ENCODE measurements at regions not wholly inside any gene's neighbourhood (a gene's known extent, or its start where the extent isn't known, plus 50 kb on each side); places are given as distances from the start of the nearest gene placed in this dataset.

DNA sequence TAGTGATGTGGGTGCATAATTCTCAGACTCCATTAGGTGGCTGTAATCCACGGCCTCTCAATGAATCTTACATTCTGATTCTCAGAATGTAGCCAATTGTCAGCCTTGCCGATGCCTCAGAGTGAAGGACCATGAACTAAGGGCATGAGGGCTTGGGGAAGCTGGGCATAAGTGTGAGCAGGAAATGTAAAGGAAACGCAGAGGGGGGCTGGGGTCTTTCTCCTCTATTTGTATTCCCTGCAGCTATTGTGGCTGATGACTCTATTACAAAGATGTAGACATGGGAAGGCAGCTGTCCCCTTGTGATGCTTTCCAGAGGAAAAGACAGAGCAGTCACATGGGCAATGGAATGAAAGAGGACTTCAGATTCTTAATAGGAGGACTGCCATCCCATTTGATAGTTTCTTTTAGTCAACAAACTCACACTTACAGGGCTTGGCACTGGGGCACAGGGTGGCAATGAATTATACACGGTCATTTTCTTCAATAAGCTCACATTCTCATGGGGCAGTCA is 353.2 kb upstream of the PKDCC start:
- H3K27ac Mint-ChIP-seq: no peak overlapping the region
- no peaks in the 10 kb centered on the region for H3K9me3 Mint-ChIP-seq (ENCODE audit: insufficient read depth)
- H3K36me3 Mint-ChIP-seq (ENCODE audit: low read depth): no peaks in the 10 kb centered on the region
- CTCF ChIA-PET: no interaction called here
- no peak for DNase-seq
- H3K4me1 Mint-ChIP-seq (ENCODE audit: low read depth): no peaks in the 10 kb centered on the region
- POLR2A ChIA-PET: no interaction called here
- ATAC-seq: no peak
- no peak overlapping the region for H3K4me3 Mint-ChIP-seq
- peaks cover 2% of the 10 kb centered on the region for H3K27me3 Mint-ChIP-seq (ENCODE audit: low read depth)

DNA sequence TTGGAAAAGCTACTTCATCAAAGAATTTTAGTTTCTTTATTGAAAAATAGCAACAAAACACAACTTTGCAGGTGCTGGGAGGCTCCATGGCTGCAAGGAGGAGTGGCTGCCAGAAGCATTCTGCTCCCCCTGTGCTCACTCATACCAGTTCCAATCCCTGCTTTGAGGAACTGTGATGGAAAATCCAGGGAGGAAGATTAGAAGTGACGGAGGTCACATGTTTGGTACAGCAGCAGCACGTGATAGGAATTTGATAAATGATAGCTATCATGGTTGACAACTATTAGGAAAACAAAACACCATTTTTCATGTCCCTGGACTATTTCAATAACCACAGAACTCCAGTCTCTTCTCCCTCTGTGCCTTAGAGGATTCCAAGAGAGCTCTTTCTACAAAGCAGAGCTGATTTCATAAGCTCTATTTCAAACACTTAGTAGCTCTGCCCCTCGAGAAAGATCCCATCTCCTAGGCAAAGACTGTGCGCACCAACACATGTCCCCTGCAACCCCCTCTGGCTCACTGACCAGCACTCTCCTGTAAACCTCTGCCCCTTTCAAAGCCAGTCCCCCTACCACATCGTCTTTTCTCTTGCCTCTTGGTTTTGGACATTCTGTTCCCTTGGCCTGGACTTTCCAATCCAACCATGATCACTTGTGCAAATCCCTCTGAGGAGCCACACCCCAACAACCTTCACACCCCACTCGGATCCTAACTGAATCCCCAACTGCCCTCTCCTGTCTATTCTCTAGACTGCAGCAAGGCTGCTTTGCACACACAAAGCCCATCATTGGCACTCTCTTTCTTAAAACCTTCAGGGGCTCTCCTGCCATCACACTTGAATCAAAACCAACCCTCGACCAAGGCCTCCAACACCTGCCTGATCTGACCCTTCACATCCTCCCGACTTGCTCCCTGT is 352.4 kb upstream of the PKDCC start:
- no peak for DNase-seq

DNA sequence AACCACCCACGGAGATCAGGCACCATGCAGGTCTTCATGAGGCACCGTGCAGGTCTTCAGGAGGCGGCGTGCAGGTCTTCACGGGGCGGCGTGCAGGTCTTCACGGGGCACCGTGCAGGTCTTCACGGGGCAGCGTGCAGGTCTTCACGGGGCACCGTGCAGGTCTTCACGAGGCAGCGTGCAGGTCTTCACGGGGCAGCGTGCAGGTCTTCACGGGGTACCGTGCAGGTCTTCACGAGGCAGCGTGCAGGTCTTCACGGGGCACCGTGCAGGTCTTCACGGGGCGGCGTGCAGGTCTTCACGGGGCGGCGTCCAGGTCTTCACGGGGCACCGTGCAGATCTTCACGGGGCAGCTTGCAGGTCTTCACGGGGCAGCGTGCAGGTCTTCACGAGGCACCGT is 350.4 kb upstream of the PKDCC start:
- CTCF ChIA-PET: interaction anchor here (1.5 kb wide), 1 partner anchor 18 kb away, joined by 4 read pairs; no protein-coding TSS in a partner anchor
- no peak overlapping the region for H3K4me3 Mint-ChIP-seq
- no peaks in the 10 kb centered on the region for H3K36me3 Mint-ChIP-seq (ENCODE audit: low read depth)
- H3K9me3 Mint-ChIP-seq (ENCODE audit: insufficient read depth): no peaks in the 10 kb centered on the region
- DNase-seq (no peak), ATAC-seq (no peak)
- POLR2A ChIA-PET: no interaction called here
- peaks cover 3% of the 10 kb centered on the region for H3K27me3 Mint-ChIP-seq (ENCODE audit: low read depth)
- no peaks in the 10 kb centered on the region for H3K4me1 Mint-ChIP-seq (ENCODE audit: low read depth)
- H3K27ac Mint-ChIP-seq: no peak overlapping the region

More for the DNA sequence above, 352.4 kb upstream of the PKDCC start:
- ATAC-seq: no peak
- Mint-ChIP-seq H3K9me3 (ENCODE audit: insufficient read depth) (no peaks in the 10 kb centered on the region), H3K4me1 (ENCODE audit: low read depth) (no peaks in the 10 kb centered on the region), H3K27me3 (ENCODE audit: low read depth) (peaks cover 5% of the 10 kb centered on the region), H3K36me3 (ENCODE audit: low read depth) (no peaks in the 10 kb centered on the region), H3K4me3 (no peak overlapping the region), H3K27ac (no peak overlapping the region)
- ChIA-PET CTCF (no interaction called here), POLR2A (no interaction called here)

DNA sequence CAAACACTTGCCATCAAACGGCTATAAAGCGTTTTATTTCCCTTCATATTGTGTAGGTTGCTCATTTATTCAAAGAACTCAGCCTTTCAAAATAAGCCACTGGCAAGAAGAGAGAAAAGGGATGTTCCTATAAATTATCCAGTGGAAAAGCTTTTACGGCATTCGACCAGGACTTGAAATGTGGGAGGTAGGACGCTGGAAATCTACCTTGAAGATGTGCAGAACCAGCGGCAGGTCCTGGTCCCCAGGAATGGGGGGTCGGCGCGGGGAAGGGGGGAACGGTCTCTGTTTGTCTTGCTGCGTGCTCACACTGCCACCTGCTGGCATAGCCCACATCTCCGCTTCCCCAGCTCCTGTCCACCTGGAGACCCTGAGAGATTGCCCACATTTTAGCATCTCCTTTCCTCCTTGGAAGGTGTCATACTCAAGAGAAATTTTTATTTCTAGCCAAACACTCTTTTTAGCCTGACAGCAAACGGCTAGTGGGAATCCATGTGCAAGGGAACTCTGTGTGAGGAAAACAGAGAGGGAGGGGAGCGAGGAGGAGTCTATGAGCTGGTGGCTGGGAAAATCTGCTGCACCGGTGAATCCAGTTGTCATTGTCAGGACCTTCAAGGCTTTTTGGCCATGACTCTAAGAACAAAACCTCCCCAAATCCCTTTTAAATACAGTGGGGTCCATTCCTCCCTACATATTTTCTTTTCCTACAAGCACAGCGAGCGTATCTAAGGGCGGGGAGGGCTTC is 349.0 kb upstream of the PKDCC start:
- DNase-seq (no peak), ATAC-seq (no peak)
- no peaks in the 10 kb centered on the region for H3K36me3 Mint-ChIP-seq (ENCODE audit: low read depth)
- H3K4me1 Mint-ChIP-seq (ENCODE audit: low read depth): no peaks in the 10 kb centered on the region
- no peak overlapping the region for H3K4me3 Mint-ChIP-seq
- POLR2A ChIA-PET: interaction anchor here (0.6 kb wide), 1 partner anchor 388 kb away, joined by 3 read pairs; no protein-coding TSS in a partner anchor
- CTCF ChIA-PET: interaction anchor here (0.8 to 1.8 kb wide), 9 partner anchors 9 to 1485 kb away, joined by 3 to 5 read pairs (median 4); no protein-coding TSS in a partner anchor
- H3K9me3 Mint-ChIP-seq (ENCODE audit: insufficient read depth): no peaks in the 10 kb centered on the region
- no peak overlapping the region for H3K27ac Mint-ChIP-seq
- H3K27me3 Mint-ChIP-seq (ENCODE audit: low read depth): peaks cover 3% of the 10 kb centered on the region

DNA sequence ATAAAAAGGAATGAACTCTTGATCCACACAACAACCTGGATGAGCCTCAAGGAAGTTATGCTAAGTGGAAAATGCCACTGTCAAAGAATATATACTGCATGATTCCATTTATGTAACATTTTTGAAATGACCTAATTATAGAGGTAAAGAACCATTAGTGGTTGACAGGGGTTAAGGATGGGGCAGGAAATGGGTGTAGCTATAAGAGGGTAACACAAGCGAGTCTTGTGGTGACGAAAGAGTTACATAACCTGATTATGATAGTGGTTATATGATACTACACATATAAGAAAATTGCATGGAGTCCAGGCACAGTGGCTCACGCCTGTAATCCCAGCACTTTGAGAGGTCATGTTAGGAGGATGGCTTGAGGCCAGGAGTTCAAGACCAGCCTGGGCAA is 346.6 kb upstream of the PKDCC start:
- DNase-seq: no peak
- ATAC-seq: no peak
- Mint-ChIP-seq H3K4me1 (ENCODE audit: low read depth) (no peaks in the 10 kb centered on the region), H3K27me3 (ENCODE audit: low read depth) (peaks cover 7% of the 10 kb centered on the region), H3K27ac (no peak overlapping the region), H3K9me3 (ENCODE audit: insufficient read depth) (no peaks in the 10 kb centered on the region), H3K36me3 (ENCODE audit: low read depth) (no peaks in the 10 kb centered on the region), H3K4me3 (no peak overlapping the region)
- ChIA-PET CTCF (no interaction called here), POLR2A (no interaction called here)

DNA sequence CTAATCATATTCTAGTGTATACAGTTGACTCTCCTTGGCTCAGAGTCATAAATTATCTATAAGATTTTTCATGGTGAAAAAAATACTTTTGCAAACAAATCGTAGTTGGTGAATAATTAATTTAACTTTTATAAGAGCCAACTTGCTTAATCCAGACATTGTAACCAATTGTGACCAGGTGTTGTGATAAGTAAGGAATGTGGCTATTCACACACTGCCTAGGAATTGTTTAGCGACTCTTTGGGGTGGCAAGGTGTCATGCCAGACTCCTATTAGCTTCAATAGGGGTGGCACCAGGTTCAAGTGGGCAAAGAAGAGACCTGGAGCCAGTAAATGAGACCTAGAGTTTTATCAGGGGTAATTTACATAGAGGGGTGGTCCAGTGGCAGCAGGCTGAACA is 344.7 kb upstream of the PKDCC start:
- ChIA-PET POLR2A (no interaction called here), CTCF (interaction anchor here (0.6 kb wide), 1 partner anchor 63 kb away, joined by 3 read pairs; no protein-coding TSS in a partner anchor)
- no peaks in the 10 kb centered on the region for H3K4me1 Mint-ChIP-seq (ENCODE audit: low read depth)
- no peaks in the 10 kb centered on the region for H3K36me3 Mint-ChIP-seq (ENCODE audit: low read depth)
- DNase-seq: no peak
- no peak overlapping the region for H3K27ac Mint-ChIP-seq
- H3K4me3 Mint-ChIP-seq: no peak overlapping the region
- H3K27me3 Mint-ChIP-seq (ENCODE audit: low read depth): peaks cover 7% of the 10 kb centered on the region
- H3K9me3 Mint-ChIP-seq (ENCODE audit: insufficient read depth): no peaks in the 10 kb centered on the region
- ATAC-seq: no peak

DNA sequence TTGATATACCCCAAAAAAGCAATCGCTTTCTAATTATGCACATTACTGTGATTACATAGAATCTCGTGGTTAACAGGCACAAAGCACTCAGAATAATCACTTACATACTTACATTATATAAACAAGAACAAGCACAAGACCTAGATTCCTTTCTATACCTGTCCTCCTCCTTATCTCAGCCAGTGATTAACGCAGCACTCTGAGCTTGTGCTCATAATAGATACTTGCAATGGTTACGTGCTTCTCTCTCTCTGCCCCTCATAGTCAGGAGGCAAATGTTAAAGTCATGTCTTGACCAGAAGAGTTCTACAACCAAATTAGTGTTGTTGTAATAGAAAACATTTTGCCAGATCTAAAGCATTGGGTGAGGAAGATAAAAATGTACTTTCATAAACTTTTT is 342.2 kb upstream of the PKDCC start:
- Mint-ChIP-seq H3K27ac (no peak overlapping the region), H3K9me3 (ENCODE audit: insufficient read depth) (no peaks in the 10 kb centered on the region), H3K4me3 (no peak overlapping the region), H3K27me3 (ENCODE audit: low read depth) (peaks cover 6% of the 10 kb centered on the region), H3K36me3 (ENCODE audit: low read depth) (no peaks in the 10 kb centered on the region), H3K4me1 (ENCODE audit: low read depth) (no peaks in the 10 kb centered on the region)
- ChIA-PET POLR2A (no interaction called here), CTCF (no interaction called here)
- DNase-seq: no peak
- no peak for ATAC-seq

DNA sequence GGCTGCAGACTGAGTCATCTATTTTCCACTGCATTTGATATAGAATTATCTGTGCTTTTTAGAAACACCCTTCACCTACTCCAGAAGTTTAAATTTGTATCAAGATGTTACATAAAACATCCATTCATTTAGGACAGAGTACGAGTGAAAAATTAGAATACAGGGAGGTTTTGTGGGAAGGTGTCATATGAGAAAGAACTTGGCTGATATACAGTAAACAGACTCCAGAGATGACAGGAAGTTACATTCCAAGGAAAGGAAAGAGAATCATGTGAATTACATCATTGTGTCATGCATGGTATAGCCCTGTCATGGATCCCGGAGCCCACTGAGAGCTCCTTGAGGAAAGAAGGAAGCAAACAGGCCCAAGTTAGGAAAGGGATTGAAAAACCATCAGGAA is 341.5 kb upstream of the PKDCC start:
- no peak for DNase-seq
- Mint-ChIP-seq H3K4me3 (no peak overlapping the region), H3K36me3 (ENCODE audit: low read depth) (no peaks in the 10 kb centered on the region), H3K4me1 (ENCODE audit: low read depth) (no peaks in the 10 kb centered on the region), H3K27me3 (ENCODE audit: low read depth) (peaks cover 6% of the 10 kb centered on the region), H3K9me3 (ENCODE audit: insufficient read depth) (no peaks in the 10 kb centered on the region), H3K27ac (no peak overlapping the region)
- ChIA-PET POLR2A (no interaction called here), CTCF (no interaction called here)
- no peak for ATAC-seq

DNA sequence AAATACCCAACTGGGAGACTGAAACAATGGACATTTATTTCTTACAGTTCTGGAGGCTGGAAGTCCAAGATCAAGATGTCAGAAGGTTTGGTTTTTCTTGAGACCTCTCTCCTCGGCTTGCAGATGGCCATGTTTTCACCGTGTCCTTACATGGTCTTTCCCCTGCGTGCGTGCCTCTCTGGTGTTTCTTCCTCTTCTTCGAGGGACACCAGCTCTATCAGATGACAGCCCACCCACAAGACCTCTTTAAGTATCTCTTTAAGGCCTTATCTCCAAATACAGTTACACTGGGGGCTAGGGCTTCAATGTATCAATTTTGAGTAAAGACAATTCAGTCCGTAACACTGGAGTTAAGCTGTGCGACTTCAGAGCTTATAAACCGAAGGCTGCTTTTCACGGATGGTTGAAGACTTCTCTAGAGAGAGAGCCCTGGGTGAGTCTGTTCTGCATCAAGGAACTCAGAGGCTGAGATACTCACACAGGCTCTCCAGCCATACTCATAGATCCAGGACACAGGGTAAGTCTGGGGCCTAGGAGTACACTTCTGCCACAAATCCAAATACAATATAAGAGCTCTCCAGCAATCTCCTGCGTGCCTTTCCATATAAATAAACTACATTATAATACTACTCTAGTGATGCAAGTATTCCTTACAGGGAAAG is 339.9 kb upstream of the PKDCC start:
- Mint-ChIP-seq H3K27ac (no peak overlapping the region), H3K27me3 (ENCODE audit: low read depth) (peaks cover 14% of the 10 kb centered on the region), H3K4me1 (ENCODE audit: low read depth) (no peaks in the 10 kb centered on the region), H3K36me3 (ENCODE audit: low read depth) (no peaks in the 10 kb centered on the region), H3K9me3 (ENCODE audit: insufficient read depth) (no peaks in the 10 kb centered on the region), H3K4me3 (no peak overlapping the region)
- ATAC-seq: no peak
- POLR2A ChIA-PET: no interaction called here
- DNase-seq: no peak
- CTCF ChIA-PET: interaction anchor here (1.8 kb wide), 1 partner anchor 9 kb away, joined by 5 read pairs; no protein-coding TSS in a partner anchor

DNA sequence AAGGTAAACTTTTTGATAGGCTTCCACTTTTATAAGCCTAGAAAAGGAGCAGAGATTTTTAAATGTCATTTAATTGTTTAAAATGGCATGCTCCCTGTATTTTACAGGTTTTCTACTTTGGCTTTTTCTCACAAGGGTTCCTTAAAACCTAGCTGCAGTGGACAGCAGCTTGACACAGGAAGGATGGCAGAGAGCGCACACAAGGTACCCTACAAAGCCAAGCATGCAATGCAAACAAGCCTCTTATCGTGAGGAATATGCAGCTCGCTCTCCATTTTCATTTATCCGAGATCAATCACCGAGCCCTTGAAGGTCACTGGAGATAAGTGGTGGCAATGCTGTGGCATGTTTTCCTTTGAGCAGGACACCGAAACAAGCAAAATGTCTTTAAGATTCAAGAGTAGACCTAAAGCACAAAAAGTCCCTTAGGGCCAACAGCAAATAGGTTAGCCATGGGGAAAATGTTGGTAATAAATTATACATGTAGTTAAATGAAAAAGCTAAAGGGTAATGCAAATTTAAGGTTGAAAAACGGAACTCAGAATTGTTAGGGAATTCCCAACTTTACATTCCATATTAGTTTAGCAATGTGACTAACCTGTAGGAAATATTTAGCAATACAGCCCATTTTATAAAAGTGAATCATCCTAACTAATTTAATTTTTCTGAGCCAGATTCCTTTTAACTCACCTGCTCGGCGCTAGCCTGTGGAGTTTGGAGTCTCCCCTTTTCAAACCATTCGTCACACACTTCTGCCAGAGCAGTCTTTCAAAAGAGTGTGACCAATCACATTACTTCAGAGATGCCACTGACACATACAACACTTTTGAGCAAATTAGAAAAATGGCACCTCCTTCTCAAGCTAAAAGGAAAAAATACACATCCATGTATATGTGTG is 337.9 kb upstream of the PKDCC start:
- DNase-seq (no peak), ATAC-seq (no peak)
- Mint-ChIP-seq H3K36me3 (ENCODE audit: low read depth) (no peaks in the 10 kb centered on the region), H3K27me3 (ENCODE audit: low read depth) (peaks cover 12% of the 10 kb centered on the region), H3K27ac (no peak overlapping the region), H3K4me1 (ENCODE audit: low read depth) (no peaks in the 10 kb centered on the region), H3K4me3 (no peak overlapping the region), H3K9me3 (ENCODE audit: insufficient read depth) (no peaks in the 10 kb centered on the region)
- ChIA-PET POLR2A (no interaction called here), CTCF (interaction anchor here (1.3 kb wide), 1 partner anchor 11 kb away, joined by 4 read pairs; no protein-coding TSS in a partner anchor)

DNA sequence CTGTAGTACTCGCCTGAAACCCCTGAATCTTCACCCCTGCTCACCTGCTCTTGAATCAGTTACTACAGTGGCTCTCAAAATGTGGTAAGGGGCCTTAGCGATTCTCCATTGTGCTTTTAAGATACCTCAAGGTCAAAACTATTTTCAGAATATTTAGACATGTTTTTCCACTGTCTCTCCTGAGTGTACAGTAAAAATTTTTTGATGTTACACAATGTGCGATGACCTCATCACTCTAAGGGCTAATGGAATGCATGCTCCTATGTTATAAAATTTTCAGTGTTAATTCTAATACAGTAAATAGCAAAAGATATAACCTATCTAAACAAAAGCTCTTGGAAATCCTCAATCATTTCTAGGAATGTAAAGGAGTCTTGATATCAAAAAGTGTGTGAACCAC is 336.9 kb upstream of the PKDCC start:
- Mint-ChIP-seq H3K36me3 (ENCODE audit: low read depth) (peaks cover 1% of the 10 kb centered on the region), H3K9me3 (ENCODE audit: insufficient read depth) (no peaks in the 10 kb centered on the region), H3K27me3 (ENCODE audit: low read depth) (peaks cover 9% of the 10 kb centered on the region), H3K4me1 (ENCODE audit: low read depth) (peaks cover 4% of the 10 kb centered on the region), H3K4me3 (no peak overlapping the region), H3K27ac (no peak overlapping the region)
- no peak for ATAC-seq
- ChIA-PET POLR2A (no interaction called here), CTCF (no interaction called here)
- DNase-seq: no peak
